Right cardiac atrium (tissue), 5 donors: ENCODE measurements at regions not wholly inside any gene's neighbourhood (a gene's known extent, or its start where the extent isn't known, plus 50 kb on each side); places are given as distances from the start of the nearest gene placed in this dataset.

Experiments used
- ATAC-seq, 2 donors: fragments of 200-7000 bp; cut with Tn5 transposase; one replicate each; pipeline versions ENCODE4 v1.8.0 to v1.9.1; 2020; ENCODE audit warnings: moderate library complexity in 2 of 2, mild to moderate bottlenecking in 1 of 2
- DNase-seq, 3 donors: peaks; one replicate each; pipeline ENCODE4 v3.0.0-alpha.2; 2020
- H3K27ac ChIP-seq: one replicate; pipeline ENCODE4 v1.5.1; 2013; ENCODE audit warnings: mild to moderate bottlenecking, low read length, control low read depth, moderate library complexity
- H3K27me3 ChIP-seq: one replicate; pipeline ENCODE4 v1.6.1; 2013; ENCODE audit not compliant: control insufficient read depth, insufficient read depth
- H3K4me1 ChIP-seq: one replicate; pipeline ENCODE4 v1.6.1; 2013; ENCODE audit warnings: low read length; ENCODE audit not compliant: control insufficient read depth, insufficient read depth
- H3K4me3 ChIP-seq: one replicate; pipeline ENCODE4 v1.5.1; 2013; ENCODE audit warnings: low read length, control low read depth
- H3K9me3 ChIP-seq: one replicate; pipeline ENCODE4 v1.6.1; 2013; ENCODE audit warnings: low read length; ENCODE audit not compliant: control insufficient read depth
- WGBS: extraction: QIAGEN DNeasy Blood & Tissue Kit; methylation state at CpG from one replicate; pipeline ENCODE4 v1.1.7; 2013; 5-methylcytosine and 5-hydroxymethylcytosine counted together
- intact Hi-C, 4 donors: fragments of 100-400 bp; cut with DNase I; formaldehyde crosslinking; loops; one replicate each; pipeline versions ENCODE4 v1.11.0 to v1.14.0; 2022 to 2023
- donor health status: healthy with polysubstance abuse.
- donor health status: DM: no; HTN: yes; CAD: no.
- donor health status: DM: no; HTN: no; CAD: no.
- donor health status: DM: no; HTN: yes; CAD: no; lungs with severe emphysema.
- donor health status: DM: yes; HTN: yes; CAD: no.

DNA sequence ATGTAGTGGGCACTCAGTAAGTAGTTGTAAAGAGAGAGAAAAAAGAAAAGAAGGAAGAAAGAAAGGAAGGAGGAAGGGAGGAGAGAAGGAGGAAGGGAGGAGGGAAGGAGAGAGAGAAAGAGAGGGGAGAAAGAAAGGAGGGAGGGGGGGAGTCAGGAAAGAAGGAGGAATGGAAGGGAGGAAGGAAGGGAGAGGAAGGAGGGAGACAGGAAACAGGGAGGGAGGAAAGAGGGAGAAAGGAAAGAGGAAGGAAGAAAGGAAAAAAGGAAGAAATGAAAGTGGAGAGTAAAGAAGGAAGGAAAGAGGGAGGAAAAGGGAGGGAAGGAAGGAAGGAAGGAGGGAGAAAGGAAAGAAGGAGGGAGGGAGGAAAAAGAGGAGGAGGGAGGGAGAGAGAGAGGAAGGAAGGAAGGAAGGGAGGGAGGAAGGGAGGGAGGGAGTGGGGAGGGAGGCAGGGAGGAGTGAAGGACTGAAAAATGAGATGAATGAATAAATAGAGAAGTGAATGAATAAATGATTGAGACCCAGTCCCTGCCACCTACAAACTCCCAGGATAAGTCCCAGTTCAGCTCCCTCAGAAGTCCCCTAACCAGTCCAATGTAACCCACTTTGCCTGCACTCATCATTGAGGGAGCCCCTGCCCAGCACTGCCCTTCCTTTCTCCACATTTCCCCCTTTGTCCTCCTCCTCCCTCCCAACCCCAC is 739.0 kb upstream of the TBX3 start:
- Histone ChIP-seq H3K4me1 (no peaks in the 10 kb centered on the region), H3K9me3 (no peaks in the 10 kb centered on the region), H3K27ac (no peak overlapping the region), H3K4me3 (no peak overlapping the region), H3K27me3 (no peaks in the 10 kb centered on the region)
- intact Hi-C loops, result no loop called here
- ATAC-seq, result no peak
- DNase-seq, result no peak

GRCh38 chr12:115421796-115422709 is 738.1 kb upstream of the TBX3 start:
- H3K27me3 ChIP-seq, result no peaks in the 10 kb centered on the region
- 84% methylated on average over 9 of the region's 9 CpGs for WGBS
- no peaks in the 10 kb centered on the region for H3K4me1 ChIP-seq
- ATAC-seq, result no peak
- H3K4me3 ChIP-seq, result no peak overlapping the region
- no peak overlapping the region for H3K27ac ChIP-seq
- intact Hi-C loops, result no loop called here
- DNase-seq, result no peak
- no peaks in the 10 kb centered on the region for H3K9me3 ChIP-seq

- ATAC-seq, result no peak
- WGBS, result 80% methylated on average over 1 of the region's 1 CpG
- intact Hi-C loops, result no loop called here
Measured at GRCh38 chr12:115421350-115421749, 737.4 kb upstream of the TBX3 start.

GRCh38 chr12:115419145-115419646 is 735.2 kb upstream of the TBX3 start:
- DNase-seq (no peak), ATAC-seq (no peak)
- H3K27ac ChIP-seq, result no peak overlapping the region
- H3K4me1 ChIP-seq, result no peaks in the 10 kb centered on the region
- no peaks in the 10 kb centered on the region for H3K27me3 ChIP-seq
- intact Hi-C loops, result no loop called here
- 90% methylated on average over 1 of the region's 1 CpG for WGBS
- H3K4me3 ChIP-seq, result no peak overlapping the region
- no peaks in the 10 kb centered on the region for H3K9me3 ChIP-seq

More at GRCh38 chr12:115421350-115421749, 737.4 kb upstream of the TBX3 start:
- no peaks in the 10 kb centered on the region for H3K27me3 ChIP-seq
- no peak for DNase-seq
- H3K4me1 ChIP-seq, result no peaks in the 10 kb centered on the region
- H3K4me3 ChIP-seq, result no peak overlapping the region
- H3K27ac ChIP-seq, result no peak overlapping the region
- no peaks in the 10 kb centered on the region for H3K9me3 ChIP-seq

DNA sequence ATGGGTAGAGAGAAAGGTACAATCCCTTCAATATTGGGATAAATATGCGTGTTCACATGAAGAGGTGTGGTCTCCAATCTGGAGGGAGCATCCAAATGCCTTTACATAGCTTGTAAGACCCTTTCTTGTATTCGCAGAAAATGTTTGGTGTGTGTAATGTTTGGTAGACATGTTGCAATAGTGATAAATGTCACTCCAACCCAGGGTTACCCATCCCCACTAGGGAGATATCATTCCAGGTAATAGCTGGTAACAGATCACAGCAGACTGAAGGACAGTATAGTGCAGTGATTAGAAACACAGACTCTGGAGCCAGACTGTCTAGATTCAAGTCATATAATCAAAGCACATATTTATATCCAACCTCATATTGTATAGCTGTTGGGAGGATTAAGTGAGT is 733.6 kb upstream of the TBX3 start:
- no peak overlapping the region for H3K4me3 ChIP-seq
- H3K4me1 ChIP-seq, result no peaks in the 10 kb centered on the region
- H3K27me3 ChIP-seq, result no peaks in the 10 kb centered on the region
- H3K27ac ChIP-seq, result no peak overlapping the region
- intact Hi-C loops, result no loop called here
- WGBS, result 87% methylated on average over 2 of the region's 2 CpGs
- ATAC-seq (no peak), DNase-seq (no peak)
- no peaks in the 10 kb centered on the region for H3K9me3 ChIP-seq

DNA sequence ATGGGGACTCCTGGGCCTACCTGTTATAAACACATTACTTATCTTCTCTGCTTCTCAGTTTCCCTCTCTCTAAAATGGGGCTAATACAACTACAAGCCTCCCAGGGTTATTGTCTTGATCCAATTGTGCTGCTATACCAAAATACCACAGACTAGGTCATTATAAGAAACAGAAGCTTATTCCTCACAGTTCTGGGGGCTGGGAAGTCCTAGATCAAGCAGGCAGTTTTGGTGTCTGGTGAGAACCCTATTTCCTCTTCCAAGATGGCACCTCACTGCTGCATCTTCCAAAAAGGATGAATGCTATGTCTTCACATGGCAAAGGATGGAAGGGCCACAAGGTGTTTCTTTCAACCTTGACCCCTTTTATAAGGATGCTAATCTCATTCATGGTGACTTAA is 732.9 kb upstream of the TBX3 start:
- H3K4me3 ChIP-seq, result no peak overlapping the region
- no peaks in the 10 kb centered on the region for H3K4me1 ChIP-seq
- ATAC-seq (no peak), DNase-seq (no peak)
- no peaks in the 10 kb centered on the region for H3K27me3 ChIP-seq
- intact Hi-C loops, result no loop called here
- no peaks in the 10 kb centered on the region for H3K9me3 ChIP-seq
- no peak overlapping the region for H3K27ac ChIP-seq

DNA sequence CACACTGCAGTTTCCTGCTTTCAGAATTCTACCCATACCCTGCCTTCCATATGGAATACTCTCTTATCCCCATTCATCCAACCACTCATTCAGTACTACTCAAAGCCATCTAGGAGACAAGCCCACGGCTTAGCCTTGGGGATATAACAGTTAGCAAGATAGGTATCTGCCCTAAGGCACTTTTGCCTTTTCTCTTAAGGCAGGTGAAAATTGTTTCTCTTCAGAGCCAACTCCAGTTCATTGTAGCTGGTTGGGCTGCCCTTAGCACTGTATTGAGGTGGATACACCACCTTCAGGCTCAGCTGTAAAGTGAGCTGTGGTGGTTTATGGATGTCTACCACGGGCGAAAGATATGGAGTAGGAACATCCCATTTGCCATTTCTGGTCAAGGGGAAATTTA is 729.7 kb upstream of the TBX3 start:
- Histone ChIP-seq H3K27ac (no peak overlapping the region), H3K9me3 (no peaks in the 10 kb centered on the region), H3K4me3 (no peak overlapping the region), H3K4me1 (no peaks in the 10 kb centered on the region), H3K27me3 (no peaks in the 10 kb centered on the region)
- DNase-seq (no peak), ATAC-seq (no peak)
- 89% methylated on average over 3 of the region's 3 CpGs for WGBS
- intact Hi-C loops, result no loop called here

DNA sequence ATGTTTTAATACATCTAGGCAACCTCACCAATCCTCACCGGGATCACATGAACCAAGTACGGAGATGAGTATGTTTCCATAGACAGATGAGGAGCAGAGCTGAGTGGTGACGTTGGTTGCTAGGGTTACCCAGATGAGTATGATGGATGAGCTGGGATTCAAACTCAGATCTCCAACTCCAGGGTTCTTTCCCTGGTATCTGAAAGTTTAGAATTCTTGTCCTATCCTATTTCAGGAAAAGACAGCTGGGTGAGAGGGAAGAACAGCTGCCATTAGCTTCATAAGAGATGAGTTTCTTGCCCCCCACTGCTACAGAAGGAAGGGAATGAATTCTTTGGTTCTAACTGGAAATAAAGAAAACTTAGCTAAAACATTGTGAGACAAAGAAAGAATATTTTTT is 728.9 kb upstream of the TBX3 start:
- DNase-seq (no peak), ATAC-seq (no peak)
- Histone ChIP-seq H3K9me3 (no peaks in the 10 kb centered on the region), H3K27me3 (no peaks in the 10 kb centered on the region), H3K4me1 (no peaks in the 10 kb centered on the region), H3K27ac (no peak overlapping the region), H3K4me3 (no peak overlapping the region)
- WGBS, result 66% methylated on average over 3 of the region's 3 CpGs
- intact Hi-C loops, result no loop called here

DNA sequence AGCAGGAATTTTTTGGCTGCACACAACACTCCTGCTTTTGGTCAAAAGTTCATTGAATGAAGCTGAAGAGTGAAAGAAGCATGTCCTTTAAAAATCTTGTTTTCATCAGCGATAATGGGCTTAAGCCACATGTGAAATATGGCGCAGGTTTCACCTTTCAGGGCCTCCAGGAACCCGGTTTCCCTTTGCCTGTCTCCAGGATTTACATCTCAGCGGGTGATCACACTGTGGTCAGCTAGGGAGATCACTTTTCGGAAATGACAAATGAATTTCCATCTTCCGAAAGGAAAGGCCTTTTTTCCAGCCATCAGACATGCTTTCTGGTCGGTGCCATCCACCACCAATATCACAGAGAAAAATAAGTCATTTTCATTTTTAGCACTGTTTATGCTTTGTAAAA is 727.1 kb upstream of the TBX3 start:
- no peak for ATAC-seq
- Histone ChIP-seq H3K4me3 (no peak overlapping the region), H3K27ac (no peak overlapping the region), H3K4me1 (no peaks in the 10 kb centered on the region), H3K27me3 (no peaks in the 10 kb centered on the region), H3K9me3 (no peaks in the 10 kb centered on the region)
- WGBS, result 74% methylated on average over 7 of the region's 7 CpGs
- intact Hi-C loops, result no loop called here
- DNase-seq, result no peak

DNA sequence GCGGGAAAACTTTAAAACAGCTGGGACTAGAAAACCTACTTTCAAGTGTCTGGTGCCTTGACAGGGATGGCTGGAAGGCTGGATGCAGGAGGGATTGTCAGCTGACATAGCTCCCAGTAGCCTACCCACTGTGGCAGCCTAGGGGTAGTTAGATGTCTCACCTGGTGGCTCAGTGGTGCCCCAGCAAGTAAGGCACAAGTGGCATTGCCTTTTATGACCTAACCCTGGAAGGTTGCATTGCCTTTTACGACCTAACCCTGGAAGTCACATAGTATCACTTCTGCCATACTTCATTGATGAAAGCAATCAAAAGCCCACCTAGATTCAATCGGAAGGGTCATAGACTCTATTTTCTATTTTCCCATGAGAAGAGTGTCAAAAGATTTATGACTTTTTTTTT is 724.7 kb upstream of the TBX3 start:
- Histone ChIP-seq H3K4me3 (no peak overlapping the region), H3K27me3 (no peaks in the 10 kb centered on the region), H3K9me3 (no peaks in the 10 kb centered on the region), H3K27ac (no peak overlapping the region), H3K4me1 (no peaks in the 10 kb centered on the region)
- 97% methylated on average over 3 of the region's 3 CpGs for WGBS
- DNase-seq (no peak), ATAC-seq (no peak)
- intact Hi-C loops, result no loop called here

DNA sequence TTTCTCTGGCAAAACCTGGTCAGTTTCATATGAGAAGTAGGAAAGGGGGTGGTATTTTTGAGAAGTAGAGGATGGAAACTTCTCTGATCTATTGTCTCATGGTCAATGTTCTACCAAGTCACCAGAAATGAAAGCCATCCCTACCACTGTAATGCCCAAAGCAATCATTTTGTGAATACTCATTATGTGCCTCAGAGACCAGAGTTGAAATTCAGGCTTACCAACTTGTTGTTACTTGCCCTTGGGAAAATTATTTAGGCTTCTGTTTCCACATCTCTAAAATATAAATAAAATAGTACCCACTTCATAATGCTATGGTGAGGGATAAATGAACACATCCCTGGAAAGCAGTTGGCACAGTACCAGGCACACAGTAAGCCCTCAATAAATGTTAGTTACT is 723.7 kb upstream of the TBX3 start:
- Histone ChIP-seq H3K4me3 (no peak overlapping the region), H3K27me3 (no peaks in the 10 kb centered on the region), H3K27ac (no peak overlapping the region), H3K4me1 (no peaks in the 10 kb centered on the region), H3K9me3 (no peaks in the 10 kb centered on the region)
- ATAC-seq (no peak), DNase-seq (no peak)
- intact Hi-C loops, result no loop called here
